ENCODE measurements at regions not wholly inside any gene's neighbourhood (a gene's known extent, or its start where the extent isn't known, plus 50 kb on each side); places are given as distances from the start of the nearest gene placed in this dataset.

- H3K4me3 Mint-ChIP-seq = no peak overlapping the region
- no peak for DNase-seq (ENCODE audit: extremely low spot score, unreplicated experiment)
- no peaks in the 10 kb centered on the region for H3K9me3 Mint-ChIP-seq
- H3K36me3 Mint-ChIP-seq = no peaks in the 10 kb centered on the region
- peaks cover 4% of the 10 kb centered on the region for H3K4me1 Mint-ChIP-seq (ENCODE audit: unreplicated experiment)
- peaks cover 32% of the 10 kb centered on the region for H3K27me3 Mint-ChIP-seq
- TF ChIP-seq CTCF (conservative IDR thresholded peaks at IDR 0.05) = peak; percentile 69
- H3K27ac Mint-ChIP-seq = no peak overlapping the region
Observed at GRCh38 chr3:127374086-127375010, 86.5 kb upstream of the PRR20G start.

GRCh38 chr3:127373441-127374085, 85.7 kb upstream of the PRR20G start:
- peaks cover 31% of the 10 kb centered on the region for H3K27me3 Mint-ChIP-seq
- no peak overlapping the region for H3K4me3 Mint-ChIP-seq
- H3K27ac Mint-ChIP-seq = no peak overlapping the region
- peaks cover 4% of the 10 kb centered on the region for H3K4me1 Mint-ChIP-seq (ENCODE audit: unreplicated experiment)
- DNase-seq (ENCODE audit: extremely low spot score, unreplicated experiment) = no peak
- H3K36me3 Mint-ChIP-seq = no peaks in the 10 kb centered on the region
- TF ChIP-seq CTCF (conservative IDR thresholded peaks at IDR 0.05) = no peak
- no peaks in the 10 kb centered on the region for H3K9me3 Mint-ChIP-seq

GRCh38 chr3:127371846-127372245, 84.0 kb upstream of the PRR20G start:
- no peak for DNase-seq (ENCODE audit: extremely low spot score, unreplicated experiment)
- Mint-ChIP-seq H3K27me3 (peaks cover 43% of the 10 kb centered on the region), H3K36me3 (no peaks in the 10 kb centered on the region), H3K27ac (no peak overlapping the region), H3K4me3 (no peak overlapping the region), H3K4me1 (ENCODE audit: unreplicated experiment) (peaks cover 4% of the 10 kb centered on the region), H3K9me3 (no peaks in the 10 kb centered on the region)
- no peak for TF ChIP-seq CTCF (conservative IDR thresholded peaks at IDR 0.05)

- no peak overlapping the region for H3K4me3 Mint-ChIP-seq
- no peak for DNase-seq (ENCODE audit: extremely low spot score, unreplicated experiment)
- H3K27me3 Mint-ChIP-seq = peaks cover 48% of the 10 kb centered on the region
- H3K36me3 Mint-ChIP-seq = no peaks in the 10 kb centered on the region
- no peak overlapping the region for H3K27ac Mint-ChIP-seq
- TF ChIP-seq CTCF (conservative IDR thresholded peaks at IDR 0.05) = no peak
- no peaks in the 10 kb centered on the region for H3K9me3 Mint-ChIP-seq
- peaks cover 4% of the 10 kb centered on the region for H3K4me1 Mint-ChIP-seq (ENCODE audit: unreplicated experiment)
Observed at GRCh38 chr3:127371334-127371733, 83.5 kb upstream of the PRR20G start.

- Mint-ChIP-seq H3K9me3 (no peaks in the 10 kb centered on the region), H3K4me1 (ENCODE audit: unreplicated experiment) (peaks cover 4% of the 10 kb centered on the region), H3K36me3 (no peaks in the 10 kb centered on the region), H3K4me3 (no peak overlapping the region), H3K27me3 (peaks cover 51% of the 10 kb centered on the region), H3K27ac (no peak overlapping the region)
- TF ChIP-seq CTCF (conservative IDR thresholded peaks at IDR 0.05) = no peak
- no peak for DNase-seq (ENCODE audit: extremely low spot score, unreplicated experiment)
Observed at GRCh38 chr3:127370906-127371305, 83.1 kb upstream of the PRR20G start.
